ENCODE measurements at regions not wholly inside any gene's neighbourhood (a gene's known extent, or its start where the extent isn't known, plus 50 kb on each side); places are given as distances from the start of the nearest gene placed in this dataset.

GRCh38 chr15:47299846-47300434 is 417.4 kb upstream of the SEMA6D start:
- no peak for DNase-seq (ENCODE audit: low spot score)
- Histone ChIP-seq H3K36me3 (ENCODE audit: control insufficient read depth in 4 of 4, insufficient read depth in 3 of 4, low read depth in 1 of 4, low read length in 3 of 4) (no peaks in the 10 kb centered on the region), H3K9me3 (ENCODE audit: control insufficient read depth in 4 of 4, low read length in 3 of 4) (no peaks in the 10 kb centered on the region), H3K4me1 (ENCODE audit: control insufficient read depth in 4 of 4, insufficient read depth in 4 of 4, low read length in 3 of 4) (peaks cover 0 to under 1% (median 0%) of the 10 kb centered on the region in 4 donors), H3K27me3 (ENCODE audit: control insufficient read depth in 4 of 4, insufficient read depth in 4 of 4, low read length in 3 of 4) (no peaks in the 10 kb centered on the region), H3K27ac (ENCODE audit: low read depth in 1 of 2, low read length in 2 of 2) (no peak overlapping the region), H3K9ac (ENCODE audit: low read depth in 1 of 2, low read length in 2 of 2) (no peak overlapping the region), H3K4me3 (ENCODE audit: low read depth in 1 of 3, low read length in 3 of 3) (no peak overlapping the region)
- WGBS = 75% methylated on average over 5 of the region's 5 CpGs
- TF ChIP-seq RXRA (IDR thresholded peaks at IDR 0.05) (no peak), GABPA (IDR thresholded peaks at IDR 0.05 in 1 of 2, conservative IDR thresholded peaks at IDR 0.05 in 1 of 2) (no peak), SP1 (IDR thresholded peaks at IDR 0.05) (no peak), EGR1 (IDR thresholded peaks at IDR 0.05; ENCODE audit: low read depth in 2 of 2) (no peak), ZBTB33 (IDR thresholded peaks at IDR 0.05) (no peak), HNF4G (IDR thresholded peaks at IDR 0.05) (no peak), FOXA2 (IDR thresholded peaks at IDR 0.05) (no peak), JUND (IDR thresholded peaks at IDR 0.05) (no peak)
- TF ChIP-seq, protein P1, sequence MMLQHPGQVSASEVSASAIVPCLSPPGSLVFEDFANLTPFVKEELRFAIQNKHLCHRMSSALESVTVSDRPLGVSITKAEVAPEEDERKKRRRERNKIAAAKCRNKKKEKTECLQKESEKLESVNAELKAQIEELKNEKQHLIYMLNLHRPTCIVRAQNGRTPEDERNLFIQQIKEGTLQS (IDR thresholded peaks at IDR 0.05) = no peak
- TF ChIP-seq, protein P2, sequence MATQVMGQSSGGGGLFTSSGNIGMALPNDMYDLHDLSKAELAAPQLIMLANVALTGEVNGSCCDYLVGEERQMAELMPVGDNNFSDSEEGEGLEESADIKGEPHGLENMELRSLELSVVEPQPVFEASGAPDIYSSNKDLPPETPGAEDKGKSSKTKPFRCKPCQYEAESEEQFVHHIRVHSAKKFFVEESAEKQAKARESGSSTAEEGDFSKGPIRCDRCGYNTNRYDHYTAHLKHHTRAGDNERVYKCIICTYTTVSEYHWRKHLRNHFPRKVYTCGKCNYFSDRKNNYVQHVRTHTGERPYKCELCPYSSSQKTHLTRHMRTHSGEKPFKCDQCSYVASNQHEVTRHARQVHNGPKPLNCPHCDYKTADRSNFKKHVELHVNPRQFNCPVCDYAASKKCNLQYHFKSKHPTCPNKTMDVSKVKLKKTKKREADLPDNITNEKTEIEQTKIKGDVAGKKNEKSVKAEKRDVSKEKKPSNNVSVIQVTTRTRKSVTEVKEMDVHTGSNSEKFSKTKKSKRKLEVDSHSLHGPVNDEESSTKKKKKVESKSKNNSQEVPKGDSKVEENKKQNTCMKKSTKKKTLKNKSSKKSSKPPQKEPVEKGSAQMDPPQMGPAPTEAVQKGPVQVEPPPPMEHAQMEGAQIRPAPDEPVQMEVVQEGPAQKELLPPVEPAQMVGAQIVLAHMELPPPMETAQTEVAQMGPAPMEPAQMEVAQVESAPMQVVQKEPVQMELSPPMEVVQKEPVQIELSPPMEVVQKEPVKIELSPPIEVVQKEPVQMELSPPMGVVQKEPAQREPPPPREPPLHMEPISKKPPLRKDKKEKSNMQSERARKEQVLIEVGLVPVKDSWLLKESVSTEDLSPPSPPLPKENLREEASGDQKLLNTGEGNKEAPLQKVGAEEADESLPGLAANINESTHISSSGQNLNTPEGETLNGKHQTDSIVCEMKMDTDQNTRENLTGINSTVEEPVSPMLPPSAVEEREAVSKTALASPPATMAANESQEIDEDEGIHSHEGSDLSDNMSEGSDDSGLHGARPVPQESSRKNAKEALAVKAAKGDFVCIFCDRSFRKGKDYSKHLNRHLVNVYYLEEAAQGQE (IDR thresholded peaks at IDR 0.05) = no peak

DNA sequence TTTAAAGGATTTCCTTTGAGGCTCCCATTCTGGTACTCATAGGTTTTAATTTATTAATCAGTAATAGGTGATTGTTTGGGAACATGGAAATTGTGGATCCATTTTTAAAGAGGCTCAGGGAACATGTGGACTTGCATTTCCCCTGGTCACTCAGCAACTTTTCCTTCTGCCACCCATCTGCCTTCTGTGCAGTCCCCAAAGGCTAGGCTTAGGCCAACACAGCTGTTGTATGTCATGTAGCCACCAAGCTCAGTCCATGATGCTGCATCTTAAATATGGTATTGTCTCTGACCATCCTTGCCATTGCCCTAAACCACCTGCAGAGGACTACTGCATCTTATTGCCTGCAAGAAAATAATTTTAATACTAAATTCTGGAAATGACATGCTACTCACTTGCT is 416.7 kb upstream of the SEMA6D start:
- DNase-seq (ENCODE audit: low spot score) = no peak
- no peak overlapping the region for H3K4me3 ChIP-seq (ENCODE audit: low read depth in 1 of 3, low read length in 3 of 3)
- H3K9ac ChIP-seq (ENCODE audit: low read depth in 1 of 2, low read length in 2 of 2) = no peak overlapping the region
- TF ChIP-seq TAF1 (conservative IDR thresholded peaks at IDR 0.05) = no peak
- H3K27ac ChIP-seq (ENCODE audit: low read depth in 1 of 2, low read length in 2 of 2) = no peak overlapping the region
- no peaks in the 10 kb centered on the region for H3K4me1 ChIP-seq (ENCODE audit: control insufficient read depth in 4 of 4, insufficient read depth in 4 of 4, low read length in 3 of 4)
- no peaks in the 10 kb centered on the region for H3K27me3 ChIP-seq (ENCODE audit: control insufficient read depth in 4 of 4, insufficient read depth in 4 of 4, low read length in 3 of 4)
- no peaks in the 10 kb centered on the region for H3K36me3 ChIP-seq (ENCODE audit: control insufficient read depth in 4 of 4, insufficient read depth in 3 of 4, low read depth in 1 of 4, low read length in 3 of 4)
- no peaks in the 10 kb centered on the region for H3K9me3 ChIP-seq (ENCODE audit: control insufficient read depth in 4 of 4, low read length in 3 of 4)

- Histone ChIP-seq H3K9me3 (ENCODE audit: control insufficient read depth in 4 of 4, low read length in 3 of 4) (no peaks in the 10 kb centered on the region), H3K27me3 (ENCODE audit: control insufficient read depth in 4 of 4, insufficient read depth in 4 of 4, low read length in 3 of 4) (no peaks in the 10 kb centered on the region), H3K9ac (ENCODE audit: low read depth in 1 of 2, low read length in 2 of 2) (no peak overlapping the region), H3K27ac (ENCODE audit: low read depth in 1 of 2, low read length in 2 of 2) (no peak overlapping the region), H3K36me3 (ENCODE audit: control insufficient read depth in 4 of 4, insufficient read depth in 3 of 4, low read depth in 1 of 4, low read length in 3 of 4) (no peaks in the 10 kb centered on the region), H3K4me1 (ENCODE audit: control insufficient read depth in 4 of 4, insufficient read depth in 4 of 4, low read length in 3 of 4) (no peaks in the 10 kb centered on the region), H3K4me3 (ENCODE audit: low read depth in 1 of 3, low read length in 3 of 3) (no peak overlapping the region)
- DNase-seq (ENCODE audit: low spot score) = no peak
- TF ChIP-seq RAD21 (IDR thresholded peaks at IDR 0.05) (no peak), HNF4G (IDR thresholded peaks at IDR 0.05) (no peak), NR2F2 (IDR thresholded peaks at IDR 0.05) (no peak), TAF1 (conservative IDR thresholded peaks at IDR 0.05) (no peak), GABPA (IDR thresholded peaks at IDR 0.05 in 1 of 2, conservative IDR thresholded peaks at IDR 0.05 in 1 of 2) (no peak), FOXA1 (IDR thresholded peaks at IDR 0.05) (no peak), JUND (IDR thresholded peaks at IDR 0.05) (no peak), EGR1 (IDR thresholded peaks at IDR 0.05; ENCODE audit: low read depth in 2 of 2) (no peak)
- TF ChIP-seq, protein P1 (IDR thresholded peaks at IDR 0.05) = no peak
- WGBS = 66% methylated on average over 3 of the region's 3 CpGs
Measured at GRCh38 chr15:47301481-47301880, 415.8 kb upstream of the SEMA6D start.
